Fibroblast of lung (primary cell): ENCODE measurements at regions not wholly inside any gene's neighbourhood (a gene's known extent, or its start where the extent isn't known, plus 50 kb on each side); places are given as distances from the start of the nearest gene placed in this dataset.

ENCODE experiments used
- DNase-seq, 2 donors: peaks; one replicate each; pipeline versions ENCODE4 v3.0.0 to v3.0.0-alpha.2; 2010; ENCODE audit warnings: low read depth in 2 of 2
- H2AFZ ChIP-seq: 2 replicates; pipeline ENCODE4 v1.5.1; 2012; ENCODE audit warnings: low read length, control low read depth, inconsistent platforms
- H3K27ac ChIP-seq: 2 replicates; pipeline ENCODE4 v1.5.1; 2011; ENCODE audit warnings: low read length, control low read depth; ENCODE audit not compliant: insufficient read depth
- H3K27me3 ChIP-seq: 2 replicates; pipeline ENCODE4 v1.5.1; 2011; ENCODE audit warnings: mild to moderate bottlenecking, low read length; ENCODE audit not compliant: control insufficient read depth, insufficient read depth
- H3K36me3 ChIP-seq: 2 replicates; pipeline ENCODE4 v1.5.1; 2011; ENCODE audit warnings: low read length; ENCODE audit not compliant: control insufficient read depth, insufficient read depth
- H3K4me1 ChIP-seq: 2 replicates; pipeline ENCODE4 v1.5.1; 2011; ENCODE audit warnings: low read length; ENCODE audit not compliant: control insufficient read depth, insufficient read depth; ENCODE audit errors: extremely low read depth
- H3K4me2 ChIP-seq: 2 replicates; pipeline ENCODE4 v1.5.1; 2011; ENCODE audit warnings: low read length, control low read depth; ENCODE audit not compliant: insufficient read depth; ENCODE audit errors: extremely low read depth
- H3K4me3 ChIP-seq, 4 experiments: fragments of 200-600 bp in 1 of 4; sonication (generic) in 1 of 4; replicated peaks in 1 of 4; 2 replicates each; pipeline ENCODE4 v1.5.1; 2011 to 2016; ENCODE audit warnings: low read length in 4 of 4, low read depth in 3 of 4, mild to moderate bottlenecking in 3 of 4, control low read depth in 2 of 4, inconsistent platforms in 1 of 4, mixed read lengths in 1 of 4; ENCODE audit not compliant: insufficient read depth in 1 of 4; ENCODE audit errors: control extremely low read depth in 1 of 4
- H3K79me2 ChIP-seq: 2 replicates; pipeline ENCODE4 v1.5.1; 2012; ENCODE audit warnings: mild to moderate bottlenecking, low read length, inconsistent platforms; ENCODE audit not compliant: control insufficient read depth, insufficient read depth
- H3K9ac ChIP-seq: 2 replicates; pipeline ENCODE4 v1.5.1; 2011; ENCODE audit warnings: mild to moderate bottlenecking, low read length, control low read depth; ENCODE audit not compliant: insufficient read depth
- H3K9me3 ChIP-seq: 2 replicates; pipeline ENCODE4 v1.5.1; 2012; ENCODE audit warnings: low read depth, low read length; ENCODE audit not compliant: control insufficient read depth, insufficient read depth
- H4K20me1 ChIP-seq: 2 replicates; pipeline ENCODE4 v1.5.1; 2011; ENCODE audit warnings: low read length; ENCODE audit not compliant: control insufficient read depth, insufficient read depth; ENCODE audit errors: extremely low read depth
- CTCF ChIP-seq, 2 donors: IDR thresholded peaks in 1 of 2; conservative IDR thresholded peaks in 1 of 2; 1 replicate in 1 of 2; 2 replicates in 1 of 2; pipeline ENCODE4 v1.5.1; 2011 to 2012; ENCODE audit warnings: low read length in 2 of 2, control low read depth in 1 of 2, inconsistent platforms in 1 of 2, low read depth in 1 of 2, mild to moderate bottlenecking in 1 of 2
- EZH2 ChIP-seq: IDR thresholded peaks from 2 replicates; pipeline ENCODE4 v1.5.1; 2012; ENCODE audit warnings: low read length, control low read depth, mild to moderate bottlenecking; ENCODE audit errors: missing control alignments

GRCh38 chrY:12981074-12981473 lies 76.4 kb downstream of the DDX3Y start:
- Histone ChIP-seq H2AFZ (no peak overlapping the region), H3K4me2 (no peak overlapping the region)

GRCh38 chrY:12982249-12982829 lies 77.7 kb downstream of the DDX3Y start:
- TF ChIP-seq CTCF (conservative IDR thresholded peaks at IDR 0.05 in 1 of 2, IDR thresholded peaks at IDR 0.05 in 1 of 2; ENCODE audit: low read depth in 1 of 2, low read length in 2 of 2) (no peak), EZH2 (no peak)
- no peak for DNase-seq
- Histone ChIP-seq H3K9ac (no peak overlapping the region), H3K9me3 (no peaks in the 10 kb centered on the region), H3K4me3 (no peak overlapping the region), H2AFZ (no peak overlapping the region), H3K4me2 (no peak overlapping the region), H3K27me3 (no peaks in the 10 kb centered on the region), H3K36me3 (no peaks in the 10 kb centered on the region), H4K20me1 (no peaks in the 10 kb centered on the region), H3K27ac (no peak overlapping the region), H3K4me1 (no peaks in the 10 kb centered on the region), H3K79me2 (no peaks in the 10 kb centered on the region)

More at GRCh38 chrY:12981074-12981473, 76.4 kb downstream of the DDX3Y start:
- Histone ChIP-seq H3K9me3 (no peaks in the 10 kb centered on the region), H4K20me1 (no peaks in the 10 kb centered on the region), H3K79me2 (no peaks in the 10 kb centered on the region), H3K4me3 (no peak overlapping the region), H3K9ac (no peak overlapping the region), H3K27me3 (no peaks in the 10 kb centered on the region), H3K36me3 (no peaks in the 10 kb centered on the region), H3K4me1 (no peaks in the 10 kb centered on the region), H3K27ac (no peak overlapping the region)
- DNase-seq = no peak
- TF ChIP-seq EZH2 (no peak), CTCF (conservative IDR thresholded peaks at IDR 0.05 in 1 of 2, IDR thresholded peaks at IDR 0.05 in 1 of 2; ENCODE audit: low read depth in 1 of 2, low read length in 2 of 2) (no peak)

- DNase-seq = no peak
- Histone ChIP-seq H3K79me2 (no peaks in the 10 kb centered on the region), H3K9me3 (no peaks in the 10 kb centered on the region), H3K4me2 (no peak overlapping the region), H3K4me1 (no peaks in the 10 kb centered on the region), H3K27me3 (no peaks in the 10 kb centered on the region), H4K20me1 (no peaks in the 10 kb centered on the region), H2AFZ (no peak overlapping the region), H3K27ac (no peak overlapping the region), H3K36me3 (no peaks in the 10 kb centered on the region), H3K4me3 (no peak overlapping the region), H3K9ac (no peak overlapping the region)
- TF ChIP-seq CTCF (conservative IDR thresholded peaks at IDR 0.05 in 1 of 2, IDR thresholded peaks at IDR 0.05 in 1 of 2; ENCODE audit: low read depth in 1 of 2, low read length in 2 of 2) (no peak), EZH2 (no peak)
These were observed 80.1 kb downstream of the DDX3Y start for GRCh38 chrY:12984637-12985344.
